ENCODE measurements at regions not wholly inside any gene's neighbourhood (a gene's known extent, or its start where the extent isn't known, plus 50 kb on each side); places are given as distances from the start of the nearest gene placed in this dataset.

DNA sequence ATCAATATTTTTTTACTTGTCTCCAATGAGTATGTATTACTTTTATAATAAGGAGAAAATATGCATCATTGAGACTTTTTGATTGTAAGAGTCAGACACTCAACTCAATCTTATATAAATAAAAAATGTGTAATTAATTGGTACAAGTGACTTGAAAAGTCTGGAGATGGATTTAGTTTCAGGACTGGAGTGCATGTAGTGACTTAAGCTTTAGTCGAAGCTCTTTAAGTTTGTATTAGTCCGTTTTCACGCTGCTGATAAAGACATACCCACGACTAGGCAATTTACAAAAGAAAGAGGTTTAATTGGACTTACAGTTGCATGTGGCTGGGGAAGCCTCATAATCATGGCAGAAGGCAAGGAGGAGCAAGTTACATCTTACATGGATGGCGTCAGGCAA is 60.7 kb upstream of the NKD1 start:
- no peak for TF ChIP-seq EZH2phosphoT487 (IDR thresholded peaks at IDR 0.05; ENCODE audit: borderline replicate concordance, low read depth, low read length)
- TF ChIP-seq, protein P1, sequence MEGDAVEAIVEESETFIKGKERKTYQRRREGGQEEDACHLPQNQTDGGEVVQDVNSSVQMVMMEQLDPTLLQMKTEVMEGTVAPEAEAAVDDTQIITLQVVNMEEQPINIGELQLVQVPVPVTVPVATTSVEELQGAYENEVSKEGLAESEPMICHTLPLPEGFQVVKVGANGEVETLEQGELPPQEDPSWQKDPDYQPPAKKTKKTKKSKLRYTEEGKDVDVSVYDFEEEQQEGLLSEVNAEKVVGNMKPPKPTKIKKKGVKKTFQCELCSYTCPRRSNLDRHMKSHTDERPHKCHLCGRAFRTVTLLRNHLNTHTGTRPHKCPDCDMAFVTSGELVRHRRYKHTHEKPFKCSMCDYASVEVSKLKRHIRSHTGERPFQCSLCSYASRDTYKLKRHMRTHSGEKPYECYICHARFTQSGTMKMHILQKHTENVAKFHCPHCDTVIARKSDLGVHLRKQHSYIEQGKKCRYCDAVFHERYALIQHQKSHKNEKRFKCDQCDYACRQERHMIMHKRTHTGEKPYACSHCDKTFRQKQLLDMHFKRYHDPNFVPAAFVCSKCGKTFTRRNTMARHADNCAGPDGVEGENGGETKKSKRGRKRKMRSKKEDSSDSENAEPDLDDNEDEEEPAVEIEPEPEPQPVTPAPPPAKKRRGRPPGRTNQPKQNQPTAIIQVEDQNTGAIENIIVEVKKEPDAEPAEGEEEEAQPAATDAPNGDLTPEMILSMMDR (conservative IDR thresholded peaks at IDR 0.05; ENCODE audit: low read length), result no peak
